ENCODE measurements at regions not wholly inside any gene's neighbourhood (a gene's known extent, or its start where the extent isn't known, plus 50 kb on each side); places are given as distances from the start of the nearest gene placed in this dataset.
"Not testable (repeated sequence)": the region's sequence is repeated elsewhere in the genome, so short reads cannot be mapped to it uniquely, and the experiment has no call there.

DNA sequence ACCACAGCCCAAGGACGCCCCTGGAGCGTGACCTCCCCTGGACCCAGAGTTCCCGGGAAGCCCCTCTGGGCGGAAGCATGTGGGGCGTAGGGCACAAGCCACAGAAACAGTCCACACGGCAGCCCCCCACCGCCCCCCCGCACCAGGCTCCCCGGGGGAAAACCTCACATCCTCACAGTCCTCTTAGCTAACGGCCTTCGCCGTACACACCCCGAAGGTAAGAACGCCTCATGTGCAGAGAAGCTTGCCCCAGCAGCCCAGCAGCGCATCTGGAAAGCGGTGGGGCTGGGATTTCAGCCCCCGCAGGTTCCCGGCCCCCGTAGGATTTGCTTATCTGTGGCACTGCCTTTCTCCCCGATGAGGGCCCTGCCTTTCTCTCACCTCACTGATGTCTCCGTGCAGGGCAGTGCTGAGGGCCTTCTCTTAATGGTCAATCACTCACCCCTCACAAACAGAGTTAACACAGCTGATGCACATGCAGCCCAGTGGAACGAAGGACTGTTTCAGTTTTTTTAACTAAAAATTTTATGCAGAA is 309.2 kb downstream of the BRD1 start:
- in situ Hi-C loops (cut with HindIII; ENCODE audit: low sequenced_read_pairs) = no loop called here

- in situ Hi-C loops (cut with HindIII; ENCODE audit: low sequenced_read_pairs) = no loop called here
These were observed 309.9 kb downstream of the BRD1 start for GRCh38 chr22:49517667-49518185.

DNA sequence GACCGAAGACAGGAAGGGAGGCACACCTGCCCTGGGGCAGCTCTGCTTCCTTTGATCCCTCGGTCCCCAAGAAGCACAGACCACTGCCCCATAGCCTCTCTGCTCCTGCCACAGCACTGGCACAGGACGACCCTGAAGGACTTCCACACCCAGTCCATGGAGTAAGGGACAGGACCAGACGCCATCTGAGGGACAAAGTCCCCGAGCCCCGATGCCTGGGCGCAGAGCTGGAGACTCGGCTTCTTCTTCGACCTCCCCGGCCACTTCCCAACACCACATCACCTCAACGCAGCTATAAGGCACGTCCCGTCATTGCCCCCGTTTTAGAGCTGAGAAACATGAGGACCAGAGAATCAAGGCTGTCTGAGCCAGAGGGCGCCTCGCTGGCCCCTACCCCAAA is 310.5 kb downstream of the BRD1 start:
- in situ Hi-C loops (cut with HindIII; ENCODE audit: low sequenced_read_pairs) = no loop called here

DNA sequence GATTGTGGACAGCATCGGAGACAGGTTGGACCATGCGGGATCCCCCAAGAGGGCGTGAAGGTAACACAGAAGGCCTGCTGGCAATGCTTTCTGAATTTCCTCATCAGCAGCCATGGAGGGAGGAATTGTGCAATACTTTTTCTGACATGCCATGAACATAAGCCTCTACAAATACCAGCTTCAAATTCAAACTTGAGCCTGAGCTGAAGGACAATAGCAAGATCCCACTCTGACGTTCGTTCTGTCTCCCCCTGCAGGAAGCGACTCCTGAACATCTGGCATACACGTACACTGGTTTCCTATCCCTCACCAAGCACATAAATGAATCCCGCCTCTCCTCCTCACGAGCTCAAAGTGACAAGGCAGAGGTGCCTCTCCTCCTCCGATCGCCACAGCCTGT is 312.2 kb downstream of the BRD1 start:
- in situ Hi-C loops (cut with HindIII; ENCODE audit: low sequenced_read_pairs) = no loop called here

DNA sequence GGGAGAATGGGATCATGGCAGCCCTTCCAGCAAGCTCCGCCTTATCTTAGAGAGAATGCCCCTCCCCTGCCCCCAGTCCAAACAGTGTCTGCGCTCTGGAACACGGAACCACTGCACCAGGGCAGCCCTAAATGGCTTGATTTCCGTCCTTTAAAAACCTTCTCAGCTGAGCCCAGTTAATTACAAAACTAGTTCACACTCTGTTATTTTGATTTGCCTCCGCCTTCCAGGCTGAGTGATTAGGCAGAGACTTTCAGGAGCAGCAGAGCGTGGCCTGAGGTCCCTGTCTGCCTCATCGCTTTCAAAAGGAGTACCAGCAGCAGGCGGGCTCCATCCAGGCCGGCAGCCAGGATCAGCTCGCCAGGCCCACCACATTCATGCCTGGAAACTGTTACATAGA is 313.0 kb downstream of the BRD1 start:
- in situ Hi-C loops (cut with HindIII; ENCODE audit: low sequenced_read_pairs) = no loop called here

- in situ Hi-C loops (cut with HindIII; ENCODE audit: low sequenced_read_pairs) = no loop called here
These were observed 313.5 kb downstream of the BRD1 start for GRCh38 chr22:49514211-49514610.

DNA sequence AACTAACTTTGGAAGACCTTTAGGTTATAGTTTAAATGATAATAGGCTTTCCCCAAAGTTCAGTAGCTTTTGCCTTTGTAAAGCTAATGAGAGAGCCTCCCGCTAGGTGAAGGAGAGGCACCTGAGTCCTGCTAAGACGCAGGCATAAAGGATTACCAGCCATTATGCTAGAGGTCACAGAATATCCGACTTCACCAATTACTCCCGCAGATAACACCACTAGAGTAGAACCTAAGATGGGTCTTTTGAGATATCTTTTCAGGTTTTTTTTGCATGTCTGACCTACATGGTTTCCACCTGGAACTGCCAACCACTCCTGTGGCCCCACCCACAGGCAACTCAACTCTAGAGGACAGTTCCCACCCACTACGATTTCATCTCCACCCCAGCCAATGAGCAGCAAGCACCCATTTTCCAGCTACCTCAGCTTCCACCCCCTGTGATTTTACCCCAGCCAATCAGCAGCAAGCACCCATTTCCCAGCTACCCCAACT is 314.3 kb downstream of the BRD1 start:
- in situ Hi-C loops (cut with HindIII; ENCODE audit: low sequenced_read_pairs) = no loop called here

- in situ Hi-C loops (cut with HindIII; ENCODE audit: low sequenced_read_pairs) = no loop called here
These were observed 315.0 kb downstream of the BRD1 start for GRCh38 chr22:49512487-49513165.

GRCh38 chr22:49511393-49512189 is 316.1 kb downstream of the BRD1 start:
- in situ Hi-C loops (cut with HindIII; ENCODE audit: low sequenced_read_pairs) = not testable (repeated sequence)

- in situ Hi-C loops (cut with HindIII; ENCODE audit: low sequenced_read_pairs) = no loop called here
These were observed 317.0 kb downstream of the BRD1 start for GRCh38 chr22:49510718-49511117.

- in situ Hi-C loops (cut with HindIII; ENCODE audit: low sequenced_read_pairs) = no loop called here
These were observed 318.7 kb downstream of the BRD1 start for GRCh38 chr22:49509016-49509415.

- in situ Hi-C loops (cut with HindIII; ENCODE audit: low sequenced_read_pairs) = no loop called here
These were observed 319.1 kb downstream of the BRD1 start for GRCh38 chr22:49508561-49508960.

DNA sequence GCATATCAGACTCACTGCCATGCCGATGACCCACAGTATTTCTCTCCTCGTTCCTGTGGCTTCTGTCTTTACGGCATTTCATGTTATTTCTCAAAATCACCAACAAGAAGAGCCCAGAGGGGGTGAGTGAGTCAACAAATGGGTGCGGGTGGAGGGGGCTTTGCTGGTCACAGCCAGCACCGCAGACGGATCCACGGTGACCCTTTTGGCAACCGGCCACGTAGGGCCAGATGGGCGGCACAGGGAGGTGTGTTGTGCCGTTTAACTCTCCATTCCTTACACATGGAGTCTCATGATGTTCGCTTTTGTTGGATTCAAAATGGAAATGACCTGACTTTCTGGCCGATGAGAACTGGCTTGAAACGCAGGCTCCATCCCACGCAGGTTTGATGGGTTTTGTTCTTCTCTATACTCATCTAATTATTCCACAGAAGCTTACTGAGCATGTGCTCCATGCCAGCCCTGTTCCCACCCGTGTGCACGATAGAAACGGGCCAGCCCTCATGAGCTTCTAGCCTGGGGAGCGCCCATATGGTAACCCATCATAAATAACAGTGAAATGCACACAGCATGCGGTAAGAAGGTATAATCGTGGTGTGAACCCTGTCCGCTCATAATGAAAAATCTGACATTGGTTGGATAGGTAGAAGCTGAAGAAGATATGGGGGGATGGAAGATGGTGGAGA is 319.9 kb downstream of the BRD1 start:
- in situ Hi-C loops (cut with HindIII; ENCODE audit: low sequenced_read_pairs) = no loop called here

DNA sequence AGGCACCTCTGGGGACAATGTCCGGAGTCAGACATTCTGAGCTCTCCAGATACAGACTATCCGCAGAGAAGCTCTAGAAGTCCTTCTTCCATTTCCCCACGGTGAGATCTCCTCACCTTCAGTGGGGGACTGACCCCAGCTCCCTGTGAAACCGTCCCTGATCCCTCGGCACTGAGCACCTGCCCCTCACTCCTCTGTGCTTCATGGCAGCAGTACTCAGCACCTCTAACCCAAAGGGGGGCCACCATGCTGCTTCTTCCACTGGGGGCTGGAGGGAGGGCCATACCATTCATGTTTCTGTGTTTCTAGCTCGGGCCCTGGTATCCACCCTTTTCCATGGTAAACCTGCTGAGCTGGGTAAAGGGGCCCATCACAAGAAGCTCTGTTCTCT is 321.7 kb downstream of the BRD1 start:
- in situ Hi-C loops (cut with HindIII; ENCODE audit: low sequenced_read_pairs) = no loop called here

DNA sequence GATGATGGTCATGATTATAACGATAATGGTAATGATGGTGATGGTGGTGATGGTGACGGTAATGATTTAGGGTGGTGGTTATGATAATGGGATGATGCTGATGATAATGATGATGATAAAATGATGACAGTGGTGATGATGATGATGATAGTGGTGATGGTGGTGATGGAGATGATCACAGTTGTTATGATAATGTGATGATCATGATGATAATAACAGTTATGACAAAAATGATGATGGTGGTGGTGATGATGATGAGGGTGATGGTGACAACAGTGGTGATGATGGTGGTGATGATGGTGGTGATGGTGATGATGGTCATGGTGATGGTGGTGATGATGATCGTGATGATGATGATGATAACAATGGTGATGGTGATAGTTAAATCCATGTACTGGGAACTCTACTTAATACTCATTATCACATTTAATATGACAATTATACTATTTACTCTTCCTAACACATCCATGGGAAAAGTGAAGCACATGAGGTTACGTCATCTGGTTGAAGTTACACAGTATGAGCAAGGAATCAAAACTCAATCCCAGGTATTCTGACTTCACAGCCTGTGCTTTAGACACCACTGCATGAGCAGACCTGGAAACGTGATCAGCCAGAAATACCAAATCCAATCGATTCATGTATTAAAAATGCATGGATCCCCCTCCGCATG is 322.2 kb downstream of the BRD1 start:
- in situ Hi-C loops (cut with HindIII; ENCODE audit: low sequenced_read_pairs) = no loop called here

DNA sequence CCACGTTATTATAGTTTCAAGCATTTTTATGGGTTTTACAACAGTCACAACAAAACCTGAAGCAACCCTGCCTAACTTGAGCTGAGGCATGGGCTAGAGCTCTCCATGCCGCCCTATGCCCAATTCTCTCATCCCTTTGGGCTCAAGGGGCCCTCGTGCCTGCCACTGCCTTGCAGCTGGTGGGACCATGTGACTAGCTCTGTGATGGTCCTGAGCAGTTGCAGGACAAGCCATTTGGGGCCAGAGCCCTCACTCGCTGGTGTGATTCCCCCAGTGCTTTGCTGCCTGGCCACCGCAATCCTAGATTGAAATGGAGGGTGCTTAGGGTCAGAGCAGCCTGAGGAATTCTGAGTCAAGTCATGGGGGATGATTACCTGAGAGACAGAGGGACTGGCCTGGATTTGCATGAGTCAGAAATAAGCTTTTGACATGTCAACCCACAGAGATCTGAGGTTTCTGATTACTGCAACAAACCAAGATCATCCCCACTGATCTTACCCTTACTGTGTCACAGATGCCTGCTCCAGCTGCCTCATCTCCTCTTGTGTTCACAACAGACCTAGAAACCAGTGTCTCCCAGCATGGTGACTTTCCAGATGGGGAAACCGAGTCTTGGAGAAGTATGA is 323.7 kb downstream of the BRD1 start:
- in situ Hi-C loops (cut with HindIII; ENCODE audit: low sequenced_read_pairs) = no loop called here

GRCh38 chr22:49503321-49503720 is 324.4 kb downstream of the BRD1 start:
- in situ Hi-C loops (cut with HindIII; ENCODE audit: low sequenced_read_pairs) = no loop called here

DNA sequence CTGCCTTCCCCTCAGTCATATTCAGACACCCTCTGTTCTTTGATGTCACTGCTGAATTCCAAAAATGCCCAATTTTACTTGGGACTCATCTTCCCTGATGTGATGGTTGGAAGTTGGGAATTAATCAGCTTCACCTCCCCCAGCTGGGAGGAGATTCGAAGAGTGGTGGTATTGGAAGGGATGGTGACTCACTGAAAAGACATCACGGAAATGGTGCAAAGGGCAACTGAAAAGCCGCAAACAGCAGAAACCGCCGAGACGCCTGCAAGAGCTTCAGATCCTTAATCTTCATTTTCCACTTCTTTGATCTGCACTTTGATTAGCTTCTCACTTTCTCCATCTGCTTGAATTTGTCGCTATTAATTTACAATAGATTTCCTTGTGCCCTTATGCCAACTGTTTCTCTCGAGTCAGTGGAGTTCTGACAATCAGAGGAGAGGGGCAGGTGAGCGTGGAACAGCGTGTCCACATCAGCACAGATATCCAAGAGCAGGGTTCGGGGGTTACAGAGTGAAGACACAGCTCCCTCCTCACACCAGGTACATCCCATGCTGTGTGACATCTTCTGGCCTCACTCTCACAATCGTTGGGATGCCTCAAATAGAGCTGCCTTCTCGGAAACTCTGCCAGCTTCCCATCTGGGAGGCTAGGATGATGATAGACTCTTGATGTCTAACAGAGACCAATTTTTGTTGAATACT is 325.4 kb downstream of the BRD1 start:
- in situ Hi-C loops (cut with HindIII; ENCODE audit: low sequenced_read_pairs) = no loop called here

- in situ Hi-C loops (cut with HindIII; ENCODE audit: low sequenced_read_pairs) = no loop called here
These were observed 326.7 kb downstream of the BRD1 start for GRCh38 chr22:49500942-49501395.

GRCh38 chr22:49500076-49500460 is 327.6 kb downstream of the BRD1 start:
- in situ Hi-C loops (cut with HindIII; ENCODE audit: low sequenced_read_pairs) = no loop called here

All from DLD1 (cell line).